Activated T-cell treated with anti-CD3 and anti-CD28 coated beads, Interleukin-2, amount 50 U/mL, for 4 hours (primary cell): ENCODE measurements at regions not wholly inside any gene's neighbourhood (a gene's known extent, or its start where the extent isn't known, plus 50 kb on each side); places are given as distances from the start of the nearest gene placed in this dataset.

Experiments
- ATAC-seq, 2 donors: fragments of 200-7000 bp; cut with Tn5 transposase; one replicate each; pipeline ENCODE4 v1.10.0; 2021
- DNase-seq: peaks from one replicate; pipeline ENCODE4 v3.0.0-alpha.2; 2020
- H3K27me3 Mint-ChIP-seq: one replicate; pipeline ENCODE4 v1.8.0; 2021; ENCODE audit warnings: low read depth, mixed read lengths
- H3K36me3 Mint-ChIP-seq: one replicate; pipeline ENCODE4 v1.8.0; 2022; ENCODE audit warnings: mixed read lengths; ENCODE audit not compliant: insufficient read depth
- H3K4me1 Mint-ChIP-seq: one replicate; pipeline ENCODE4 v1.8.0; 2021; ENCODE audit warnings: low read depth, mixed read lengths
- H3K4me3 Mint-ChIP-seq: one replicate; pipeline ENCODE4 v1.8.0; 2021; ENCODE audit warnings: mild to moderate bottlenecking, moderate library complexity, mixed read lengths
- H3K9me3 Mint-ChIP-seq: one replicate; pipeline ENCODE4 v1.8.0; 2021; ENCODE audit warnings: mixed read lengths

GRCh38 chr1:113321771-113322387, 68.4 kb upstream of the MAGI3 start:
- Mint-ChIP-seq H3K4me1 (no peaks in the 10 kb centered on the region), H3K27me3 (no peaks in the 10 kb centered on the region), H3K4me3 (no peak overlapping the region), H3K9me3 (no peaks in the 10 kb centered on the region), H3K36me3 (no peaks in the 10 kb centered on the region)
- ATAC-seq = no peak
- no peak for DNase-seq

- H3K4me1 Mint-ChIP-seq = no peaks in the 10 kb centered on the region
- no peaks in the 10 kb centered on the region for H3K36me3 Mint-ChIP-seq
- no peak overlapping the region for H3K4me3 Mint-ChIP-seq
- ATAC-seq (no peak), DNase-seq (no peak)
- H3K9me3 Mint-ChIP-seq = no peaks in the 10 kb centered on the region
- no peaks in the 10 kb centered on the region for H3K27me3 Mint-ChIP-seq
Observed at GRCh38 chr1:113322439-113322838, 67.9 kb upstream of the MAGI3 start.

- Mint-ChIP-seq H3K4me1 (no peaks in the 10 kb centered on the region), H3K36me3 (no peaks in the 10 kb centered on the region), H3K9me3 (no peaks in the 10 kb centered on the region), H3K4me3 (no peak overlapping the region), H3K27me3 (peaks cover 1% of the 10 kb centered on the region)
- DNase-seq (no peak), ATAC-seq (no peak)
Observed at GRCh38 chr1:113325022-113325421, 65.3 kb upstream of the MAGI3 start.

GRCh38 chr1:113326976-113327375, 63.3 kb upstream of the MAGI3 start:
- no peaks in the 10 kb centered on the region for H3K4me1 Mint-ChIP-seq
- DNase-seq (no peak), ATAC-seq (no peak)
- no peaks in the 10 kb centered on the region for H3K36me3 Mint-ChIP-seq
- H3K27me3 Mint-ChIP-seq = peaks cover 1% of the 10 kb centered on the region
- no peaks in the 10 kb centered on the region for H3K9me3 Mint-ChIP-seq
- no peak overlapping the region for H3K4me3 Mint-ChIP-seq

GRCh38 chr1:113333056-113333455, 57.3 kb upstream of the MAGI3 start:
- Mint-ChIP-seq H3K27me3 (peaks cover 3% of the 10 kb centered on the region), H3K36me3 (no peaks in the 10 kb centered on the region), H3K9me3 (no peaks in the 10 kb centered on the region), H3K4me1 (no peaks in the 10 kb centered on the region), H3K4me3 (no peak overlapping the region)
- DNase-seq = no peak
- no peak for ATAC-seq

GRCh38 chr1:113340038-113340437, 50.3 kb upstream of the MAGI3 start:
- Mint-ChIP-seq H3K27me3 (peaks cover 14% of the 10 kb centered on the region), H3K36me3 (no peaks in the 10 kb centered on the region), H3K4me1 (no peaks in the 10 kb centered on the region), H3K4me3 (no peak overlapping the region), H3K9me3 (no peaks in the 10 kb centered on the region)
- DNase-seq (no peak), ATAC-seq (no peak)
